ENCODE measurements at regions not wholly inside any gene's neighbourhood (a gene's known extent, or its start where the extent isn't known, plus 50 kb on each side); places are given as distances from the start of the nearest gene placed in this dataset.

DNA sequence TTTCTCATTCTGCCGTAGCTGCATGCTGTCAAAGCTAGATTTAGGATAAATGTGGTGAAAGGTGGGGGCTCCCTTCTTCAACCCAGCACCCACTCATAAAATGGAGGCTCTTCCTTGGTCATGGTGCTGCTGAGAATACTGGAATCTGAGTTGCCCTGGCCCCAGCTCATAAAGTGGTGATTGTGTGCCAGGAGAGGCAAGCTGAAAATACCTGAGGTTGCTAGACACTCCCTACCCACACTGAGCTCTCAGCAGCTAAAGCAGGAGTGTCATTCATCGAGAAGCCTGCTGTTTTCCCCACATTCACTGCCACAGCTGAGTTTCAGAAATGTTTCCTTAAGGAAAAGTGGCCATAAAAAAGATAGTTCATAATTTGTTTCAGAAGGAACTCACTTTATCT is 297.1 kb upstream of the RBMS1 start:
- Histone ChIP-seq H3K4me3 (no peak overlapping the region), H3K27ac (no peak overlapping the region)
- TF ChIP-seq, protein P1, sequence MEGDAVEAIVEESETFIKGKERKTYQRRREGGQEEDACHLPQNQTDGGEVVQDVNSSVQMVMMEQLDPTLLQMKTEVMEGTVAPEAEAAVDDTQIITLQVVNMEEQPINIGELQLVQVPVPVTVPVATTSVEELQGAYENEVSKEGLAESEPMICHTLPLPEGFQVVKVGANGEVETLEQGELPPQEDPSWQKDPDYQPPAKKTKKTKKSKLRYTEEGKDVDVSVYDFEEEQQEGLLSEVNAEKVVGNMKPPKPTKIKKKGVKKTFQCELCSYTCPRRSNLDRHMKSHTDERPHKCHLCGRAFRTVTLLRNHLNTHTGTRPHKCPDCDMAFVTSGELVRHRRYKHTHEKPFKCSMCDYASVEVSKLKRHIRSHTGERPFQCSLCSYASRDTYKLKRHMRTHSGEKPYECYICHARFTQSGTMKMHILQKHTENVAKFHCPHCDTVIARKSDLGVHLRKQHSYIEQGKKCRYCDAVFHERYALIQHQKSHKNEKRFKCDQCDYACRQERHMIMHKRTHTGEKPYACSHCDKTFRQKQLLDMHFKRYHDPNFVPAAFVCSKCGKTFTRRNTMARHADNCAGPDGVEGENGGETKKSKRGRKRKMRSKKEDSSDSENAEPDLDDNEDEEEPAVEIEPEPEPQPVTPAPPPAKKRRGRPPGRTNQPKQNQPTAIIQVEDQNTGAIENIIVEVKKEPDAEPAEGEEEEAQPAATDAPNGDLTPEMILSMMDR (IDR thresholded peaks at IDR 0.05) = no peak
- no peak for DNase-seq (ENCODE audit: low spot score)

DNA sequence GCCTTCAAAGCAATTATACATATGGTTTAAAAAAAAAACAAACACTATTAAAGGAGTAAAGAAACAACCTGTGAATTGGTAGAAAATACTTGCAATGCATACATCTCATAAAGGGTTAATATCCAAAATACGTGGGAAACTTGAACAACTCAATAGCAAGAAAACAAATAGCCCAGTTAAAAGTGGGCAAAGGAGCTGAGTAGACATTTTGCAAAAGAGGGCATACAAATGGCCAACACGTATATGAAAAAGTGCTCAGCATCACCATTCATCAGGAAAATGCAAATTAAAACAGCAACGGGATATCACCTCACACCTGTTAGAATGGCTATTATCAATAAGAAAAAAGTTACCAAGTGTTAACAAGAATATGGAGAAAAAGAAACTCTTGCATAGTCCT is 298.3 kb upstream of the RBMS1 start:
- TF ChIP-seq, protein P1 (IDR thresholded peaks at IDR 0.05) = no peak
- no peak for DNase-seq (ENCODE audit: low spot score)
- no peak overlapping the region for H3K4me3 ChIP-seq

DNA sequence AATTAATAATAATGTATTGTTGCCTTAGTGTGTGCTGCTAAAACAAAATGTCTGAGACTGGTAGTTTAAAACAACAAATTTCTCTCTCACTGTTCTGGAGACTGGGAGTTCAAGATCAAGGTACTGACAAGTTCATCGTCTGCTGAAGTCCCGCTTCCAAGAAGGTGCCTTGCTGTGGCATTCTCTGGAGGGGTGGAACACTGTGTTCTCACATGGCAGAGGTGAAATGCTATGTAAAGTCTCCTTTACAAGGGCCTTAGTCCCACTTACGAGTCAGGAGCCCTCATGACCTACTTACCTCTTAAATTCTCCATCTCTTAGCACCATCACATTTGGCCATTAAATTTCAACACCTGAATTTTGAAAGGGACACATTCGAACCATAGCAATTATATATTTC is 299.2 kb upstream of the RBMS1 start:
- Histone ChIP-seq H3K4me3 (no peak overlapping the region), H3K27ac (no peak overlapping the region)
- no peak for DNase-seq (ENCODE audit: low spot score)
- TF ChIP-seq, protein P1 (IDR thresholded peaks at IDR 0.05) = no peak

More for the DNA sequence above, 298.3 kb upstream of the RBMS1 start:
- no peak overlapping the region for H3K27ac ChIP-seq

DNA sequence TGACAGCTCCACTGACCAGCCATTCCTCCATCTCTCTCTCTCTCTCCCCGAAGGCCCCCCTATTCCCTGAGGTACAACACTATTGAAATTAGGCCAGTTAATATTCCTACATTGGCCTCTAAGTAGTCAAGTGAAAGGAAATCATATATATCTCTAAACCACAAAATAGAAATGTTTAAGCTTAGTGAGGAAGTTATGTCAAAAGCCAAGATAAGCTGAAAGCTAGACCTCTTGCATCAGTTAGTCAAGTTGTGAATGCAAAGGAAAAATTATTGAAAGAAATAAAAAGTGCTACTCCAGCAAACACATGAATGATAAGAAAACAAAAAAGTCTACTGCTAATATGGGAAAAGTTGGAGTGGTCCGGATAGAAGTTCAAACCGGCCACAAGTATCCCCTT is 301.3 kb upstream of the RBMS1 start:
- no peak for DNase-seq (ENCODE audit: low spot score)
- Histone ChIP-seq H3K4me3 (no peak overlapping the region), H3K27ac (no peak overlapping the region)
- TF ChIP-seq, protein P1 (IDR thresholded peaks at IDR 0.05) = no peak

DNA sequence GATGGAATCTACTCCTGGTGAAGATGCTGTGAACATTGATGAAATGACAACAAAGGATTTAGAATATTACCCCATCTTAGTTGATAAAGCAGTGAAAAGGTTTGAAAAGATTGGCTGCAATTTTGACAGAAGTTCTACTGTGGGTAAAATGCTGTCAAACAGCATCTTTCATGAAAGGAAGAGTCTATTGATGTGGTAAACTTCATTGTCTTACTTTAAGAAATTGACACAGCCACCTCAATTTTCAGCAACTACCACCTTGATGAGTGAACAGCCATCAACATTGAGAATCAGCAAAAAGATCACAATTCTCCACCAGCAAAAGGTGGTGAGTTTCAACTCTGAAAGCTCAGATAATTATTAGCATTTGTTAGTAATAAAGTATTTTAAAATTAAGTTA is 310.3 kb upstream of the RBMS1 start:
- TF ChIP-seq, protein P1 (IDR thresholded peaks at IDR 0.05) = no peak
- H3K27ac ChIP-seq = no peak overlapping the region
- DNase-seq (ENCODE audit: low spot score) = no peak
- H3K4me3 ChIP-seq = no peak overlapping the region

DNA sequence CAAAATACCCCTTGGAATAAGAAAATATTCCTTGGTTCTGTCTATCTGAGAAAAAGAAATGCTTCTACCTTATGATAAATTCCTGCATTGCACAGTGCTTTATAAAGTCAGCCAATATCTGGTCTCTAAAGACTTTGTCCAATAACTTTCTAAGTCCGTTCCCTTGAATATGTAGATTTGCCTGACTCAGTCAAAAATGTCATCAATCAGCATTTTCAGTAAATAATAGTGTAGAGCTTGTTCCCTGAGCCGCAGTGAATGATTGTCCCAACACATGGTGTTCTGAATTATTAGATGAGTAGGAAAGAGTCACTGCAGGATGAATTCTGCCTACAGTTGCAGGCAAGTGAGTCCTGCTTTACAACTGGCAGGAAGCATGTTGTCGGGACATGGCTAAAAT is 316.8 kb upstream of the RBMS1 start:
- TF ChIP-seq, protein P1 (IDR thresholded peaks at IDR 0.05) = no peak
- H3K4me3 ChIP-seq = no peak overlapping the region
- no peak for DNase-seq (ENCODE audit: low spot score)
- no peak overlapping the region for H3K27ac ChIP-seq

DNA sequence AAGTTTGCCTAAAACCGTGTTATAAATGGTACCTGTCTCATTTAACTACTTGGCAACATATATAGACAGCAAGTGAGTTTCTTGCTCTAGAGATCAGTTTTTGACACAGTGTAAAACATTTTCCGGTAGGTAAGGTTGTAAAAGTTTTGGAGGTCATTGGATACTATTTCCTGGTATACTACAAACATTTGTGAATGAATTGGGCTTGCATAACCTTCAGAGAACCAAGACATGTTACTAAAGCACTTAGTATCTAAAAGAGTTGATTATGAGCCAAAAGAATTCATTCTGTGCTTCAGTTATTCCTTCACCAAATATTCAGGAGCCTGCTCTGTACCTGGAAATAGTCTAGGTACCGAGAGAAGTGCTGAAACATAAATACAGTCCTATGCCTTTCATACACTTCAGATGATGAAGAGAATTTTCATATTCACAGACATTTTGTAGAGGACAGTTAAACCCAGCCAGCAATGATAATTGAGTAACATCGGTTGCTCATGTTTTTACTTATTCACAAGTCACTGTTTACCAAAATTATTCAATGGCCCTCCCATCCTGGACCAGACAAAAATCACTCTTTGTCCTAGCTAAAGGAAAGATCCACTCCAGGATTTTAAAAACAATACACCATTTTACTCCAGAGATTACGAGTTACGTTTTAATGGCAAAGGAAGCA is 319.4 kb upstream of the RBMS1 start:
- no peak for DNase-seq (ENCODE audit: low spot score)
- no peak overlapping the region for H3K4me3 ChIP-seq
- TF ChIP-seq, protein P1 (IDR thresholded peaks at IDR 0.05) = no peak
- H3K27ac ChIP-seq = no peak overlapping the region

Measured in coronary artery (tissue), 2 donors.